ENCODE measurements at regions not wholly inside any gene's neighbourhood (a gene's known extent, or its start where the extent isn't known, plus 50 kb on each side); places are given as distances from the start of the nearest gene placed in this dataset.

DNA sequence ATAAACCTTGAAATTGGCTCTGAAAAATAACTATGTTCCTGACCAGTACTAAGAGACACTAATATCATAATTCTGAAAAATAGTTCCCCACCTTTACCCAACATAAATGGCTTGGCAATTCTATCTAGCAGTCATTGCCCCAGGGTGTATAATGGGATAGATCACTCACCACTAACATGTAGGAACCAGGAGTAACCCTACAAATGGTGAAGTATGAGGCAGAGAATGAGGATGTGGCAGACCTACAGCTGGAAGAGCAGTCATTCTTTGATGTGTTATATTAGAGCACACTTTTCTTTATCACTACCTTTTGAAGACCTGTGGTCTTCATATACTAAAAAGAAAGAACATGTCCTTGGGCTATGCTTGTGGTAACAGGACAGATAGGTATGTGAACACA, 136.5 kb upstream of the SYNDIG1 start:
- DNase-seq = no peak

DNA sequence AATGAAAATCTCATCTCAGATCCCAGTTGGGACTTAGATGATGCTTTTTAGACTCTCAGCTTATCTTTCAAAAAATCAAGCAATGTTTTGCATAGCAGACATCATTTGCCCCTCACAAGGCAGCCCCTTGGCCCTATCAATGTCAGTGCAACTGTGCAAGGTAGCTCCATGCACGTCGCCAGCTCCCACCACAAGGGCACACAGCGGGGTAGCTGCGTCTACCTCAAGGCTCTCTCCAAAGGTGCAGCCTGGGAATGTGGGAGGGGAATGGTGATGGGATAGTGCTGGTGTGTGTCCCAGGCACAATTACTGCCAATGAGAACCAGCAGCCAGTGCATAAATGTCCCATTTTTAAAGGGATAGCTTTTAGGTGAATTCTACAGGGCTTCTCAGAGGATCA, 137.5 kb upstream of the SYNDIG1 start:
- no peak for DNase-seq

- DNase-seq = no peak
These were observed 140.5 kb upstream of the SYNDIG1 start for GRCh38 chr20:24328901-24329300.

DNA sequence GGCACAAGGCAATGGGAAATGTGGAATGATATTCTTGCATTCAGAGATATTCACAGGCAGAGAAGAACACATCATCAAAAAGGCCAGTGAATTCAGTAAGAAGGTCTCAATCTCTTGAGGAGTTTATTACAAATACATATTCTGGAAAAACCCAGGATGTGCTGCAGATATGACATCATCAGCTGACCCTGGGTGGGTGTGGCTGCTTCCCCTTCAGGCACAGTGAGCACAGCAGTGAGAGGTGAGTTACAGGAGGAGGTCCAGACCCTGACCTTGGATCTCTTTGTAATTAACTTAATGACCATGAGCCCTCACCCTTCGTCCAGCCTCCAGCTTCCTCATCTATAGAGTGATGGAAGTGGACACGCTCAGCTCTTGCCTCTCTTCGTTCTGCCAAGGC, 147.5 kb upstream of the SYNDIG1 start:
- no peak for DNase-seq

GRCh38 chr20:24318569-24319352, 150.7 kb upstream of the SYNDIG1 start:
- DNase-seq = no peak

GRCh38 chr20:24317224-24317623, 152.2 kb upstream of the SYNDIG1 start:
- DNase-seq = no peak

GRCh38 chr20:24316731-24317130, 152.7 kb upstream of the SYNDIG1 start:
- no peak for DNase-seq

GRCh38 chr20:24314053-24314452, 155.4 kb upstream of the SYNDIG1 start:
- no peak for DNase-seq

- DNase-seq = no peak
These were observed 159.8 kb upstream of the SYNDIG1 start for GRCh38 chr20:24309596-24309995.

- peak; percentile 70 for DNase-seq
These were observed 164.1 kb upstream of the SYNDIG1 start for GRCh38 chr20:24305371-24305770.

DNA sequence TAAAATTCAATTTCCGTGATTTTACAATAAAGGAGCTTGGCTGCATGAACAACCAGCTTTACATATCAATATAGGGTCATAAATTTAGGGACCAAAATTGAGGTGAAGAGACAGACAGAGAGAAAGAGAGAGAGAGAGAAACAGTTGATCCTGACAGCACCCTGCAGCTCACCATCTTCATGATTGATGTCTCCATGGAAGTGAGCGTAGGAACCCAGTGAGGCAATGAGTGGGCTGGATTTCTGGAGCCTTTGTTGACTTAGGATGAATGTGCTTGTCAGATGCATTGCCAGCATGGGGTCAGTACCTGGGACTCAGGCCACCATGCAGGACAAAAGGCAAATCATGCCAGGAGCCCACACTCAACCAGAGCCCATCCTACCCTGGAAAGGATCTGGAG, 165.1 kb upstream of the SYNDIG1 start:
- DNase-seq = no peak

DNA sequence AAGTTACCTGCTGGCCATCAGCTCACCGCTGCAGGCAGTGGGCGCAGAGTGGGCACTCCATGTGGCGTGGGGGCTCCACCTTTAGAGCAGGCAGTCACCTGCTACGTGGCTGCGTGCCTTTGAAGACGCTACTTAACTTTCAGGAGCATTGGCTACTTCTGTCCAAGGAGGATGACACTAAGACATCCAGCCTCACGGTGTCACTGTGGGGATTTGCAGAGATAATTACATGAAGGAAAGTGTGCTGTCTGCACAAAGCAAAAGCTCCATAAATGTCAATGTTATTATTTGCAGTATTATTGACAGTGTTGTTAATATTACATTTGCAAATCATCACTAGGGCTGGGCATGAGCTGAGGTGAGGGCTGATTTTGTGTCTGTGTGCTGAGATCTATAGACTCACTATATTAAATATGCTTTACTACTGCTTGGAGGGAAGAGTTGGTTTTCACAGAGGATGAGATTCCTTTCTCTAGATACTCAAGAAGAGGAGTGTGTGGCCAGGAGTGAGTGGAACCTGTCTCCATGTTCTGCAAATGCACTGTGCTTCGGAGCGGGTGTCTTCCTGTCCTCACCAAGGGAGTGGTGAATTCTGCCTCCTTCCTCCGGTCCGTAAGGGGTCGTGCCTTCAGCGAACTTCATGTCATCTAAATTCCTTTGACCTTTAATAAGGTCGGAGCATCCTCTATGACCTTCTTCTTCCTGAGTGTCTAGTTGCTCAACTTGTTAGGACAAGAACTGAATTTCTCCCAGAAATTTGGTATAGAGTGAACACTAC, 165.8 kb upstream of the SYNDIG1 start:
- peak; percentile 2 for DNase-seq

DNA sequence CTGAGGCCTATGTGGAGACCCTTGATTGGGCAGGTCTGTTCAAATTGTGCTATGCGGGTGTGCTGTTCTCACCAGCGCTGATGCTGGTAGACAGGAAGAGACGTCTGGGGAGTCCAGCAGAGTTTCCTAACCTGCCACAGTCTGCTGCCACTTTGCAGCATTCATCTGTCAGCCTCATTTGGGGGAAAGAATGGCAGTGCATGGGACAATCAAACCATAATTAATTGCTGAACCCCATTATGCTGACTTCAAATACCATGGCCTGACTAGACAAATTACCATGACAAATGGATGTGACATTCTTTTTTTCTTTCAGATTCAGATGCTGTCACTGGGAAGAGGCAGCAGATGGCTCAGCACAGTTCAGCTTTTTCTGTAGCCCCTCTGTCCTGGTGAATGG, 171.4 kb upstream of the SYNDIG1 start:
- DNase-seq = no peak

GRCh38 chr20:24296477-24297261, 172.8 kb upstream of the SYNDIG1 start:
- no peak for DNase-seq

DNA sequence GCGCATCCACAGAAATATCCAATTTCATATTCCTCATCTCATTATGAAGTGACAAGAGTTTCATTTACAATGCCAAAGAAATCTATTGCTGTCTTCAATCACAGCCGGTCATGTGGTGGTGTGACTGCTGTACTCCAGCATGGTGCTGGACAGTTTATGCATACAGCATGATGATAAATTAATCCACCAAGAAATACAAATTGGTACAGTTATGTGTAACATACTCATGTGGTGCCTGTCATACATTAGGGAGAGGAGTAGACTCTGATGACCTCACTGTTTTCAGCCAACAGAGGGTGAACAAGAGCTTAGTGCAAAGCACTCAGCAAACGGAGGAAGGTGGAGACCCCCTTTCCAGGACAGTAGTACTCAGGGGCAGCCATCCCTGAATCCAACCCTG, 178.4 kb upstream of the SYNDIG1 start:
- DNase-seq = no peak

DNA sequence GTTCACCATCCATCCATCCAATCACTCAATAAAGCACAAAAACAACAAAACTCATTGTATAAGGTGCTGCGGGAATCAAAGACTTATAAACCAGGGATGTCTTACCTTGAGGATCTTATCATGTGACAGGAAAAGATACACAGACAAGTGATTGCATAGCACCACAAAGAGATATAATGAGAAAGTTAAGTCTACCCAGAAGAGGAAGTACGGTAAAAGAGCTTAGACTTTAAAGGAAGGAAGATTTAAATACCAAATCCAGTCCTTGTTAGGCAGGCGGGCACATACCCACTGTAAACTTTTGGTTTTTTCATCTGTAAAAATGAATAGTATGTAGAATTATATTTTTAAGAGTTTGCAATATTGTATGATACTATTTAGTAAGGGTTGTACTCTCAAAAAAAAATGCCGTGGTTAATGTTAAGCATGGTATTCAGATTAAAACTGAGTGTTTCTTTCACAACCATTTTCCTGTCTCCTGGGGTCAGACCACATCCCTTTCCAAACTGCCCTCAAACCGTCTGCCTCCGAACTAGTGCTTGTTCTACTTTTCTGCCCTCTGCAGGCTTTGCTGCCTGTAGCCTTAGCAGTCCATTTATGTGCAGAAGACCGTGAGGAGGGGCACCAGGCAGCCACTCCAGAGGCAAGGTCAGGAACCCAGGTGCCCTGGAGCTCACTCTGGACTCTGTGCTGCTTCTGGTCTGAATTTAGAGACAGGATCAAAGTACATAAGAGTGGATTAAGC, 179.5 kb upstream of the SYNDIG1 start:
- DNase-seq = peak; percentile 79

GRCh38 chr20:24283186-24283585, 186.2 kb upstream of the SYNDIG1 start:
- DNase-seq = no peak

GRCh38 chr20:24277196-24277595, 192.2 kb upstream of the SYNDIG1 start:
- DNase-seq = no peak

DNA sequence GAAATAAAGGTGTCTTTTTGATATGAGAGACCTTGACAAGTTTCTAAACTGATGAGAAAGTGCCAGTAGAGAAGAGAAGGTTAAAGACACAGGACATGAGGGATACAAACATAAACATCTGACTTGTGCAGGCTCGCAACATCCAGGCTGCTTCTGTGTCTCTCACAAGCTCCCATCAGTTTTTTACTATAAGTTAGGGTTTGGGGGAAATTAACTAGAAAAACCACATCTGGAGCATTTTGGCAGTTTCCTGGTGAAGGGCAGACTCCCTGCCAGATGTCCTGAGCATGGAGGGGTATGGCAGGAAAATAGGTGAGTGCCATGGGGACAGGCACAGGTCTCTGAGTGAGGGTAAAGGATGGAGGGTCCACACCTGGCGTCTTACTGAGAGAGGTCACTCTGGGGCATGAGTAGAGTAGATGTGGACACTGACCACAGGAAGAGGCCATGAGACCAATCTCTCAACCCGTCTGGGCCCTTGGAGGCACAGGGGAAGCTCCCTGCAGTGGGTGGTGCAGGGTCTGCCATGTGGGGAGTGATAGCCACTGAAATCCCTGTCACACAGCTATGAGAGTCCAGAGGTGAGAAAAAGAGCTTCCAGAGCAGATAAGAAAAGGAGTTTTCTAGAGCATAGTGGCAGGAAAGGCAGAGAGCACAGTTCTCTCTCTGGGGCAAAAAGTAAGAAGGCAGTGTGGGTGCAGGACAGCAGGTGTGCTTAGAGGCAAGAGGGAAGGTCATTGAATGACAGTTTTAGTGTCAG, 193.3 kb upstream of the SYNDIG1 start:
- DNase-seq = no peak

- DNase-seq = no peak
These were observed 196.2 kb upstream of the SYNDIG1 start for GRCh38 chr20:24273251-24273650.

- DNase-seq = no peak
These were observed 208.1 kb upstream of the SYNDIG1 start for GRCh38 chr20:24261351-24261750.

- no peak for DNase-seq
These were observed 212.3 kb upstream of the SYNDIG1 start for GRCh38 chr20:24257171-24257570.

Data from GDM1 (cell line).